Psoas muscle (tissue), 7 donors: ENCODE measurements at regions not wholly inside any gene's neighbourhood (a gene's known extent, or its start where the extent isn't known, plus 50 kb on each side); places are given as distances from the start of the nearest gene placed in this dataset.
"Not testable (repeated sequence)": the region's sequence is repeated elsewhere in the genome, so short reads cannot be mapped to it uniquely, and the experiment has no call there.

Experiments
- ATAC-seq, 4 donors: fragments of 200-7000 bp; cut with Tn5 transposase; one replicate each; pipeline ENCODE4 v1.9.1; 2020; ENCODE audit warnings: moderate library complexity in 3 of 4, mild to moderate bottlenecking in 2 of 4
- DNase-seq, 2 donors: peaks; one replicate each; pipeline ENCODE4 v3.0.0-alpha.2; 2020
- H3K27ac ChIP-seq: fragments of 200-600 bp; one replicate; pipeline ENCODE4 v1.8.0; 2022
- H3K27me3 ChIP-seq, 3 donors: fragments of 200-600 bp in 1 of 3; one replicate each; pipeline versions ENCODE4 v1.6.1 to v1.8.0; 2013 to 2022; ENCODE audit warnings: low read length in 2 of 3, mild to moderate bottlenecking in 2 of 3, moderate library complexity in 1 of 3; ENCODE audit not compliant: insufficient read depth in 3 of 3
- H3K36me3 ChIP-seq, 2 donors: fragments of 200-600 bp in 1 of 2; one replicate each; pipeline versions ENCODE4 v1.6.1 to v1.8.0; 2013 to 2022; ENCODE audit warnings: low read depth in 1 of 2, mild to moderate bottlenecking in 1 of 2, moderate library complexity in 1 of 2; ENCODE audit not compliant: insufficient read depth in 1 of 2
- H3K4me1 ChIP-seq: fragments of 200-600 bp; one replicate; pipeline ENCODE4 v1.8.0; 2022
- H3K4me3 ChIP-seq: fragments of 200-600 bp; one replicate; pipeline ENCODE4 v1.8.0; 2022; ENCODE audit warnings: mild to moderate bottlenecking
- H3K9me3 ChIP-seq: fragments of 200-600 bp; one replicate; pipeline ENCODE4 v1.8.0; 2022
- WGBS, 3 donors: extraction: QIAGEN DNeasy Blood & Tissue Kit; methylation state at CpG; one replicate each; pipeline versions ENCODE4 v1.1.6 to v1.1.7; 2013; 5-methylcytosine and 5-hydroxymethylcytosine counted together
- intact Hi-C, 2 donors: fragments of 100-400 bp; cut with DNase I; formaldehyde crosslinking; loops; one replicate each; pipeline versions ENCODE4 v1.11.0 to v1.14.2; 2022
- TF ChIP-seq, protein P1 (sequence below): fragments of 200-600 bp; IDR thresholded peaks from one replicate; pipeline ENCODE4 v1.8.0; 2022; ENCODE audit warnings: antibody characterized with exemption
- donor health status: healthy with polysubstance abuse.
- donor health status: DM: no; HTN: no; CAD: no; lungs with moderate emphysema.
- donor health status: Bipolar disorder and iron deficiency.
- donor health status: healthy.
- donor health status: DM: yes; HTN: yes; CAD: no.
- donor health status: DM: no; HTN: no; CAD: no.
- donor health status: DM: yes; HTN: yes; CAD: no.

DNA sequence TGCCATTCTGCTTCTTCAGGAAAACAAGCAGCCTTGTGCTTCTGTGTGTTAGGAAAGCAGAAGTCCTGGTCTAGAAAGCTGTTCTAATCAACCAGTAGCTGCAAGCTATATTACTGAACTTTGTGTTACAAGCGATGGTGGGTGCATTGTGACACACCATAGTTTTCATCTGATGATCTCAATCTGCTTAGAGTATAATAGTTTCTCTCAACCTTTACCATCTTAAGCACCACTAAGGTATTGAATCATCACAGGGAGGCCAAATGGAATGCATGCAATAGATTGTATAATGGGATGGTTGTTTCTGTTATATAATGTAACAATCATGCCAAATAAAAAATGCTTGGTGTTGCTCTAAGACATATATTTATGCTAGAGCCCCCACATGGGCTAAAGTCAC, 771.7 kb downstream of the NOVA1 start:
- WGBS, 3 donors: 83 to 97% (median 97%) methylated on average over 1 of the region's 1 CpG
- DNase-seq (no peak), ATAC-seq (no peak)
- no peaks in the 10 kb centered on the region for H3K9me3 ChIP-seq
- H3K27me3 ChIP-seq: no peaks in the 10 kb centered on the region
- H3K4me3 ChIP-seq: no peak overlapping the region
- TF ChIP-seq, protein P1, sequence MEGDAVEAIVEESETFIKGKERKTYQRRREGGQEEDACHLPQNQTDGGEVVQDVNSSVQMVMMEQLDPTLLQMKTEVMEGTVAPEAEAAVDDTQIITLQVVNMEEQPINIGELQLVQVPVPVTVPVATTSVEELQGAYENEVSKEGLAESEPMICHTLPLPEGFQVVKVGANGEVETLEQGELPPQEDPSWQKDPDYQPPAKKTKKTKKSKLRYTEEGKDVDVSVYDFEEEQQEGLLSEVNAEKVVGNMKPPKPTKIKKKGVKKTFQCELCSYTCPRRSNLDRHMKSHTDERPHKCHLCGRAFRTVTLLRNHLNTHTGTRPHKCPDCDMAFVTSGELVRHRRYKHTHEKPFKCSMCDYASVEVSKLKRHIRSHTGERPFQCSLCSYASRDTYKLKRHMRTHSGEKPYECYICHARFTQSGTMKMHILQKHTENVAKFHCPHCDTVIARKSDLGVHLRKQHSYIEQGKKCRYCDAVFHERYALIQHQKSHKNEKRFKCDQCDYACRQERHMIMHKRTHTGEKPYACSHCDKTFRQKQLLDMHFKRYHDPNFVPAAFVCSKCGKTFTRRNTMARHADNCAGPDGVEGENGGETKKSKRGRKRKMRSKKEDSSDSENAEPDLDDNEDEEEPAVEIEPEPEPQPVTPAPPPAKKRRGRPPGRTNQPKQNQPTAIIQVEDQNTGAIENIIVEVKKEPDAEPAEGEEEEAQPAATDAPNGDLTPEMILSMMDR: no peak
- intact Hi-C loops: no loop called here
- no peak overlapping the region for H3K27ac ChIP-seq
- no peaks in the 10 kb centered on the region for H3K4me1 ChIP-seq
- H3K36me3 ChIP-seq: no peaks in the 10 kb centered on the region

DNA sequence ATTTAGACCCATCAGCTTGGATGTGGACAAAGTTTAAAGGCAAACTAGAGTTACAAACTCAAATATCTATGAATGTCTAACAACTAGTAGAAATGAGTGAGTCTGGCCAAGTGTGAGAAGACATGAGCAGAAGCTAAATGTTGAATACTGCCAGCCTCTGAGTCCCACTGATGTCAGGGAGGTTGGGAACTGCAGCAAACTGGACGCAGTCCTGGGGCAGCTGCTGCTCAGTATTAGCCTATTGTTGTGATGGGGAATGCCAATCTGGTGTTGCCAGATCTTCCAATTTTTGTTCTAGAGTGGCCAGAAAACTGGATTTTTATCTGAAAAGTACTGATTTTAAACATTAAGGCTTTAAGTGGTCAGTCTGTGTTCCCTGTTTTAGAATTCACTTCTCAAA, 770.4 kb upstream of the STXBP6 start:
- Histone ChIP-seq H3K9me3 (no peaks in the 10 kb centered on the region), H3K27me3 (no peaks in the 10 kb centered on the region), H3K4me3 (no peak overlapping the region), H3K27ac (no peak overlapping the region), H3K4me1 (no peaks in the 10 kb centered on the region), H3K36me3 (no peaks in the 10 kb centered on the region)
- 50 to 81% (median 53%) methylated on average over 1 of the region's 1 CpG for WGBS, 3 donors
- intact Hi-C loops: no loop called here
- TF ChIP-seq, protein P1: no peak
- ATAC-seq (no peak), DNase-seq (no peak)

DNA sequence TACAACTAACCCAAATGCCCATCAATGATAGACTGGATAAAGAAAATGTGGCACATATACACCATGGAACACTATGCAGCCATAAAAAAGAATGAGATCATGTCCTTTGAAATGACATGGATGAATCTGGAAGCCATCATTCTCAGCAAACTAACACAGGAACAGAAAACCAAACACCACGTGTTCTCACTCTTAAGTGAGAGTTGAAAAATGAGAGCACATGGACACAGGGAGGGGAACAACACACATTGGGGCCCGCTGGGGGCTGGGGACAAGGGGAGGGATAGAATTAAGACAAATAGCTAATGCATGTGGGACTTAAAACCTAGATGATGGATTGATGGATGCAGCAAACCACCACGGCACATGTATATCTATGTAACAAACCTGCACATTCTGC, 764.7 kb upstream of the STXBP6 start:
- H3K4me3 ChIP-seq, H3K27me3 ChIP-seq, ATAC-seq, H3K36me3 ChIP-seq, H3K27ac ChIP-seq, H3K9me3 ChIP-seq, DNase-seq, intact Hi-C loops, H3K4me1 ChIP-seq: not testable (repeated sequence)
- WGBS, 3 donors: 64 to 68% (median 67%) methylated on average over 3 of the region's 3 CpGs

DNA sequence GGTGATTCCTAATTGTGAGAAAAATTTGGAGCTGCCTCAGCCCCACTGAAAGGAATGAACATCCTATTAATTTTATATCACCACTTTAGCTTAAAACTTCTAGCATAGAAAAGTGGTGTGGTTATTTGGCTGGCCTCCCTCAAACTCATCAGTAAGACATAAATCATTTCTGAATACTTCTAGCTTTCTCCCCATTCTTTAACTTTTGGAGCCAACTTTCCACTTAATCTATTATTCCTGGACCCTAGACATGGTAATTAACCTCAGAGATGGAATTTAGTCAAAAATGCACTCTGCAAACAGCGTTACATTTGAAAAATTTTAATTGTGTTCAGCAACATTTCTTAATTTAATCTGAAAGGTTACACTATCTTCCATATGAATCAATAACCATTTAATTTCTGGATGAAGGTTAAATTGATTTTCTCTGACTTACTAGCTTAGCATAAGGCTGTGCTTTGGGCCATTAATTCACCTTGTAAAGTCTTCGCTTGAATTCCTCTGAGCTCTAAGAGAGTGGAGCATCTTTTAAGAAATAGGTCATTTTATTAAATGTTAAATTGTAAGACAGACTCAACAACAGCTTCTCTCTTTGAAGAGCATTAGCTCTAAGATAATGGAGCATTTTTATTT, 753.6 kb upstream of the STXBP6 start:
- Histone ChIP-seq H3K4me3 (no peak overlapping the region), H3K4me1 (no peaks in the 10 kb centered on the region), H3K27ac (no peak overlapping the region), H3K27me3 (no peaks in the 10 kb centered on the region), H3K36me3 (no peaks in the 10 kb centered on the region), H3K9me3 (no peaks in the 10 kb centered on the region)
- intact Hi-C loops: no loop called here
- DNase-seq (no peak), ATAC-seq (no peak)
- 53 to 60% (median 54%) methylated on average over 2 of the region's 2 CpGs for WGBS, 3 donors
- TF ChIP-seq, protein P1: no peak

DNA sequence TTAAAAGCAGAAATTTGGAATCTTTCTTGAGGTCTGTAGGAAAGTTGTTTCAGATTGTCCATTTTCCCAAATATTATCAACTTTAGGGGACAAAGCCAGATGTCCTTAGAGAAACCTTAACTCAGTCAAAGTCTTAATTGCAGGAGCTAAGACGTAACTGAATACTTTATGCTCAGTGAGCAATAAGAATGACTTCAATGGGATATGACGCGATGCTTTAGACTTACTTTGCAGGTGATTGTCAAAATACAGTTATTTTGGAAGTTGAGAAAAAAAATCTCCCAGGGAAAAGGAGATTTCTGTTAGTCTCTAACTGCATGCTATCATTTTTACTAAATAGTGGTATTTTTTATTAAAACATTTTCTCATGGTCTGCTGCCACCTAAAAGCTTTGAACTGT, 750.9 kb upstream of the STXBP6 start:
- no peaks in the 10 kb centered on the region for H3K27me3 ChIP-seq
- TF ChIP-seq, protein P1: no peak
- ATAC-seq: no peak
- intact Hi-C loops: no loop called here
- H3K9me3 ChIP-seq: no peaks in the 10 kb centered on the region
- no peaks in the 10 kb centered on the region for H3K4me1 ChIP-seq
- WGBS, 3 donors: 62 to 70% (median 66%) methylated on average over 3 of the region's 3 CpGs
- no peaks in the 10 kb centered on the region for H3K36me3 ChIP-seq
- no peak overlapping the region for H3K4me3 ChIP-seq
- DNase-seq: no peak
- no peak overlapping the region for H3K27ac ChIP-seq
